ENCODE measurements at regions not wholly inside any gene's neighbourhood (a gene's known extent, or its start where the extent isn't known, plus 50 kb on each side); places are given as distances from the start of the nearest gene placed in this dataset.
"Not testable (repeated sequence)": the region's sequence is repeated elsewhere in the genome, so short reads cannot be mapped to it uniquely, and the experiment has no call there.

DNA sequence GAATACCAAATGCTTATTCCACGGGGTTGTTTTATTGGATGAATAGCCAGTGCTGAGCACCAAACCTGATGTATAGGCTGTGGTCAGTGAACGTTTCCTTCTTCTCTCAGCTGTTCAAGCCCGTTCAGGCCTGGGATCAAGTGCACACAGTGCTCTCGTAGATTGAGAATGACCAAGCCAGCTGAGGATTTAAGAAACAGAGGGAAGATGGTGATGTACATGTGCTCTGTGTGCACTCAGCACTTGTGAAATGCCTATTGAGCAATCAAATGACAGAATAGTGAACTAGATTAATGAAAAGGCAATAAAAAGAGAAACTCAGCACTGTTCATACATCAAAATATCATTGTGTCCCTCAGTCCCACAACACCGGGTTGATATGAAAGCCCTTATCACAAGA lies 302.5 kb downstream of the BMPER start:
- no peak for DNase-seq

DNA sequence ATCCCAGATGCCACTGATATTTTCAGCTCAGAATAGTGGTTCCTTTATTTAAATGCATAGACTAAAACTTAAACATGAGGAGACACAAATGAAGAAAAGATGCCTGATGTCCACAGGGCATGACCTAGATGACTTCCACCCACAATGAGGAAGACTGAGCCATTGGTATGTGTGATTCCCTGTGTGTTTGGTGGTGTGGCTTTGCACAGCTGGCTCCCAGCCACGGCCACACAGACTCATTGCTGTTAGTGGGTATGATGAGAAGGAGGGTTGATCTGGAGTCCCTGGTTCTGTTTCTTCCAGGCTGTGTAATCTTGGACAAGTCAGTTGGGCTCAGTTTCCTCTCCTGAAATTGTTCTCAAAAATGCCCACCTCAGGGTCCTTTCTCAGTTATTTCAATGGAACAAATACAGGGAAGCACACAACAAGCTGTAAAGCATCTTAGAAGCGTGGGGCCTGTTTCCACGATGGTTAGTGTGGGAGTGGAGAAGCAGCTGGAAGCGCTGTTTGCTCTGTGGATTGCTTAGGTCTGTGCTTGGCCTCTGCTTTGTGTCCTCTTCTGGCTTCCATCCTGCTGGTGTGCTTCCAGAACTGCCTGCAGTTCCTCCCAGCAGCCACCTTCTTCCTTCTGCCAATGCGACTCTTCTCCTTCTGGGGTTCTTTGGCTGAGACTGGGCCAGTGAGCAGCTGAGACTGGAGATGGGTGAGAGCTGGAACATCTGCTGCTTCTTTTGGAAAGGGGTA lies 303.7 kb downstream of the BMPER start:
- no peak for DNase-seq

GRCh38 chr7:34211018-34211417 lies 305.7 kb downstream of the BMPER start:
- DNase-seq, result no peak

DNA sequence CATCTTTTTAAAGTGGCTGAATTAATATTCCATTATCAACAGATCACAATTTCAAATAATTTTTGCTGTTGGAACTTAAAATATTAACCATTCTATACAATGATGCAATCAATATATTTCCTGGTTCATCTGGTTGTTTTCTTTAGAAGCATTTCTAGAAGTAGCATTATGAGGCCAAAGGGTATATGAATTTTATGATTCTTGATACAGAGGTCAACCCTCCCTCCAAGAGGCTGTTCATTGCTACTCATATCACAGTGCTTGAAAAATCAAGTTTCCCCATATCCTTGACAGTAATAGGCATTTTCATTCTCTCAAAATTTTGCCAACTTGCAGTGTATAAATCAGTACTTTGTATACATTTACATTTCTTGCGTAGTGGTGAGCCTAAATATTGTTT lies 312.6 kb downstream of the BMPER start:
- no peak for DNase-seq

DNA sequence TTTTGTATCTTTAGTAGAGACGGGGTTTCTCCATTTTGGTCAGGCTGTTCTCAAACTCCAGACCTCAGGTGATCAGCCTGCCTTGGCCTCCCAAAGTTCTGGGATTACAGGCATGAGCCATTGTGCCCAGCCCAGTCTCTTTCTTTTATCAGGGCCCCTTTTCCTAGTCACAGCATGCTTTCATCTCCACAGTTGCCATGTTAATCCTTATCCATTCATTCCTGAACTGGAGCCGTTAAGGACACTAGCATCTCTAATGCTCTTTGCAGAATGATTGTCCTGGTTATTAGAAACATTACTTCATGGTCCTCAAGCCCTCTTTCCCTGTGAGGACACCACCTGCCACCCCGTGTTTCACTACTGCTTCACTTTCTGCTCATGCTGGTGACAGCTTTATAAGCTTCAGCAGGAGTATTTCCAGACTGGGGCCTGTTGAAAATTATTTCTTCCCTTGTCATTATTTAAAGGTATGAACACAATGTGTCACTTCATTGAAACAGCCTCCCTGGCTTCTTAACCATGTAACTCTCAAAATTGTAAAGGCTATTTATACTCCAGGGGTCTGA lies 313.9 kb downstream of the BMPER start:
- no peak for DNase-seq

DNA sequence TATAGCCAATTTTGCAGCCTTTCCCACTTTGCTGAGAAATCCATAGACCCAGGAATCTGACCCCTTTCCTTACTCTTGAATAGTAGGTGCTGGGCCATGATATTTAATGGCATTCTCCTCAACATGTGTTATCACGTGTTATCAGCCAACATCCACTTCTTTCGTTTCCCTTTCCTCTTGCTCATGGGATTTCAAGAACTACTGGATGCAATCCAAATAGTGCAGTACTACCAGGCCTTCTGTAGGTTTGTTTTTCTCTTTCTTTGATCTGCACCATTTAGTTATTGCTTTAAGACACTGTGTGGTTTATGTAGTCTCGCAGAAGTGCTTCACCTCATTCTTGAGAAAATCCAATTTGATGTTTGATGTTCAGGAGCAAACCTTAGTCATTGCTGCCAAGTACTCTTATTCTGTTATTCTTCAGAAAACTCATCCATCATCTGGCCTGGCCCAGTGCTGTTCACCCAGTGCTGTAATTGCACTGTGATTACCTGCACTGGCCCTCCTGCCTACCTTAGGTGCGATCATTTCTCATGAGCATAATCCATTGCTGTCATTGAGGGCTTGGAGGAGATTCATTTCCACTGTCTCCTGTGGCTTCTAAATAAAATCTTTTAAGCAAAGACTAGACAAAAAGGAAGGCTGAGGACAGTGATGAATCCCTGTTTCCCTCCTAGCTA lies 315.3 kb downstream of the BMPER start:
- no peak for DNase-seq

DNA sequence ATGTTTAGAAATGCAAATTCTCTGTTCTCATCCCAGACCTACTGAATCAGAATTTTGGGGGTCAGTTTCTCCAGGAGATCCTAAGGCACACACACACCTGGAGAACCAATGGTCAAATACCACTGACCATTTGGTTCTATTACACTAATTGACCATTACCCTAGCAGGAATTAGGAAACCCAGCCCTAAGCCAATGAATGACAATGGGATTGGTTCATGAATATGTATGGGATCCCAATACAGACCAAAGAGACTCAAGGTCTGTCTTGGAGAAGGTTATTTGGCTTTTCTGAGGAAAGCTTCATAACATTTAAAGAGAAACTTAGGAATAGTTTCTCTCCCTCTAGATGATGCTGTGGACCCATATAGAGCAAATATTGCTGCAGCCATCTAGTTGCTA lies 317.0 kb downstream of the BMPER start:
- no peak for DNase-seq

DNA sequence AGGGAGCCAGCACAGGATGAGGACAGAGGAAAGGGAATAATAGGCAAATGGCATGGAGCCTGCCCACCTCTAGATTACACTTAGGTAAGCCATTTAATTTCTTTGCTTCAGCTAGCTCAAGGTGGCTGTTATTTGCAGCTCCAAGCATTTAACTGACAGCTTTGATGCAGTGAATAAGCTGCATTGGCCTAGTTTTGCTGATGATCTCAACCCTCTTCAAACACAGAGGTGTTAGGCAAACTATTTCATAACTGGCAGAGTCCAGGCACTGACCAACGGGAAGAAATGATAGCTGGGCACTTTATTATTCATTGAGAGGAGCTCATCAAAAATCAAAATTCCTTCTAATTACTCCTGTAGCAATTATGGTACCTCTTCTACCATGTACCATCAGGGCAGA lies 317.4 kb downstream of the BMPER start:
- DNase-seq, result no peak

GRCh38 chr7:34224281-34224680 lies 318.9 kb downstream of the BMPER start:
- DNase-seq, result no peak

GRCh38 chr7:34225193-34225592 lies 319.9 kb downstream of the BMPER start:
- no peak for DNase-seq

GRCh38 chr7:34227525-34227924 lies 322.2 kb downstream of the BMPER start:
- no peak for DNase-seq

GRCh38 chr7:34235101-34235500 lies 329.8 kb downstream of the BMPER start:
- DNase-seq, result not testable (repeated sequence)

GRCh38 chr7:34236057-34236456 lies 330.7 kb downstream of the BMPER start:
- no peak for DNase-seq

- no peak for DNase-seq
These were observed 331.6 kb downstream of the BMPER start for GRCh38 chr7:34236839-34237492.

DNA sequence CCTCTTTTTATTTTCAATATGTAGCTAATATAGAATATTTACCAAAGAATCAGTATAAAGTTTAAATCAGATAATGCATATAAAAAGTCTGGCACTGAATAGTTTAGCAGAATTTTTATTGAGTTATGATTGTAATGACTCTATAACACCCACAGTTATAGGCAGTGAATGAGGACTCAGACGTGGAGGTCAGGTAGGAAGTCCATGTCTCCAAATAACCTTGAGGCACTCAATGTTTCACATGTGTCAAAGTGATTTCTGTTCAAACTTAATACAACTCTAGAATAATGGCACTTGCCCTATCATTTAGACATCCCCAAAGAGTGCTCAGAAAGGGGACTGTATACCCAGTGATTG lies 332.1 kb downstream of the BMPER start:
- no peak for DNase-seq

- DNase-seq, result no peak
These were observed 335.1 kb downstream of the BMPER start for GRCh38 chr7:34240417-34240816.

- no peak for DNase-seq
These were observed 337.1 kb downstream of the BMPER start for GRCh38 chr7:34242391-34242790.

- DNase-seq, result no peak
These were observed 339.9 kb downstream of the BMPER start for GRCh38 chr7:34245246-34245645.

GRCh38 chr7:34247468-34247867 lies 342.1 kb downstream of the BMPER start:
- no peak for DNase-seq

- DNase-seq, result no peak
These were observed 343.9 kb downstream of the BMPER start for GRCh38 chr7:34249192-34249591.

- DNase-seq, result no peak
These were observed 354.9 kb downstream of the BMPER start for GRCh38 chr7:34260279-34260678.

GRCh38 chr7:34263168-34263567 lies 357.8 kb downstream of the BMPER start:
- no peak for DNase-seq

- DNase-seq, result no peak
These were observed 363.7 kb downstream of the BMPER start for GRCh38 chr7:34269084-34269483.

DNA sequence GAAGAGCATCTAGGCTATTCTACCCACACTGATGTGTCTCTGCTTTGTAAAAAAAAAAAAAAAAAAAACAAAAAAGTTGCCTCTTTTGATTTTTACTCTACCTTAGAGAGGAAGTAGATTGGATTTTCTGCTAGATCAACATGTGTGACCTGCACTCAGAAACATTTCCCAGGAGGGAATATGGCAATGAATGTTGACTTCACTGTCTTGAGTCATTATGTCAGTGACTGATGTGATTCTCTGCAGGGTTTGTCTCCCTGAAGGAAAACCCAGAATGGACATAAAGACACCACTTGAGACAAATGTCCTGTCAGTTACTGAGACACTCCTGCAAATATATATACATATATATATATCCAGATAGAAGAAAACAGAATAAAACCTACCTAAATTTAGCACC lies 370.3 kb downstream of the BMPER start:
- DNase-seq, result no peak

Data from bone marrow (tissue), 2 donors.